ENCODE measurements at regions not wholly inside any gene's neighbourhood (a gene's known extent, or its start where the extent isn't known, plus 50 kb on each side); places are given as distances from the start of the nearest gene placed in this dataset.

GRCh38 chr4:138485498-138485897, 243.3 kb upstream of the SLC7A11 start:
- TF ChIP-seq CTCF (IDR thresholded peaks at IDR 0.05; ENCODE audit: low read depth, low read length, poor library complexity, severe bottlenecking) (no peak), EZH2phosphoT487 (IDR thresholded peaks at IDR 0.05; ENCODE audit: borderline replicate concordance, low read length) (no peak)

Measured in DOHH2 (cell line).